K562 (cell line): ENCODE measurements at regions not wholly inside any gene's neighbourhood (a gene's known extent, or its start where the extent isn't known, plus 50 kb on each side); places are given as distances from the start of the nearest gene placed in this dataset.

Source experiments
- ATAC-seq: fragments of 200-7000 bp; cut with Tn5 transposase; 3 replicates; pipeline ENCODE4 v1.9.1; 2020; ENCODE audit warnings: moderate library complexity
- BruUV-seq: library from RNA; stranded (reverse); fragments of 400-500 nt; replicated peaks from 2 replicates; lab custom pipeline; 2021; lab: Mats Ljungman, UMichigan
- CTCF ChIA-PET: fragments of 300-600 bp; formaldehyde crosslinking; extraction: SDS; loops from one replicate; lab custom pipeline; 2021; ENCODE audit warnings: low intra/inter-chr PET ratio; lab: Yijun Ruan, JAX
- POLR2A ChIA-PET: fragments of 300-600, 350-650 bp; sonication (Branson Sonifier 250); formaldehyde crosslinking; extraction: SDS; loops from one replicate; lab custom pipeline; 2021; ENCODE audit warnings: antibody characterized with exemption, inconsistent platforms; lab: Yijun Ruan, JAX
- DNase-seq, 4 experiments: peaks; one replicate each; pipeline versions ENCODE4 v3.0.0 to v3.0.0-alpha.2; 2011 to 2018; ENCODE audit warnings: low spot score in 3 of 4, mixed read lengths in 3 of 4; ENCODE audit errors: extremely low read depth in 1 of 4
- FAIRE-seq: peaks from 2 replicates; lab custom pipeline; 2011; peaks lifted over from hg19 to GRCh38; lab: Jason Lieb, UNC
- H2AFZ ChIP-seq: 2 replicates; pipeline ENCODE4 v1.6.0; 2011; ENCODE audit warnings: low read depth, low read length, control low read depth, inconsistent platforms
- H3K27ac ChIP-seq: fragments of 200-600 bp; 3 replicates; pipeline ENCODE4 v1.8.0; 2011; ENCODE audit warnings: low read depth, mild to moderate bottlenecking, control low read depth, inconsistent platforms, low read length, moderate library complexity, mixed read lengths; ENCODE audit errors: extremely low read depth
- H3K27me3 ChIP-seq, 2 experiments: fragments of 300-600 bp in 1 of 2; 2 replicates in 1 of 2; 3 replicates in 1 of 2; pipeline versions ENCODE4 v1.6.0 to v1.8.0; 2011; ENCODE audit warnings: inconsistent platforms in 2 of 2, low read length in 2 of 2, mild to moderate bottlenecking in 1 of 2, mixed read lengths in 1 of 2, moderate library complexity in 1 of 2; ENCODE audit not compliant: control insufficient read depth in 2 of 2, insufficient read depth in 2 of 2
- H3K36me3 ChIP-seq: fragments of 300-600 bp; 3 replicates; pipeline ENCODE4 v1.8.0; 2011; ENCODE audit warnings: mild to moderate bottlenecking, low read length, inconsistent platforms; ENCODE audit not compliant: control insufficient read depth, insufficient read depth
- H3K4me1 ChIP-seq, 2 experiments: fragments of 200-600 bp in 1 of 2; replicated peaks in 1 of 2; 2 replicates in 1 of 2; 3 replicates in 1 of 2; pipeline versions ENCODE4 v1.5.1 to v1.8.0; 2011; ENCODE audit warnings: inconsistent platforms in 2 of 2, low read length in 2 of 2, mild to moderate bottlenecking in 1 of 2, mixed read lengths in 1 of 2, moderate library complexity in 1 of 2; ENCODE audit not compliant: control insufficient read depth in 2 of 2, insufficient read depth in 2 of 2
- H3K4me2 ChIP-seq: 2 replicates; pipeline ENCODE4 v1.6.1; 2011; ENCODE audit warnings: low read length, control low read depth, inconsistent platforms, mixed read lengths; ENCODE audit not compliant: insufficient read depth
- H3K4me3 ChIP-seq: fragments of 200-600 bp; sonication (generic), shearing (Covaris generic); 2 replicates; pipeline ENCODE4 v1.5.1; 2016; ENCODE audit warnings: control low read depth, inconsistent platforms
- H3K79me2 ChIP-seq: fragments of 200-600 bp; 3 replicates; pipeline ENCODE4 v1.8.0; 2011; ENCODE audit warnings: low read length, inconsistent platforms; ENCODE audit not compliant: control insufficient read depth, insufficient read depth
- H3K9ac ChIP-seq, 2 experiments: 2 replicates each; pipeline versions ENCODE4 v1.6.0 to v1.6.1; 2011; ENCODE audit warnings: low read depth in 2 of 2, low read length in 2 of 2, control low read depth in 1 of 2, inconsistent platforms in 1 of 2, mild to moderate bottlenecking in 1 of 2, mixed read lengths in 1 of 2; ENCODE audit not compliant: insufficient read depth in 1 of 2
- H3K9me1 ChIP-seq: one replicate; pipeline ENCODE4 v1.6.0; 2011; ENCODE audit warnings: inconsistent platforms, mild to moderate bottlenecking, low read length, moderate library complexity; ENCODE audit not compliant: control insufficient read depth, insufficient read depth
- H3K9me3 ChIP-seq: replicated peaks from 2 replicates; pipeline ENCODE4 v1.5.1; 2011; ENCODE audit warnings: low read depth, low read length, inconsistent platforms; ENCODE audit not compliant: control insufficient read depth, insufficient read depth
- H4K20me1 ChIP-seq: replicated peaks from 2 replicates; pipeline ENCODE4 v1.6.1; 2011; ENCODE audit warnings: low read length, inconsistent platforms, mixed read lengths; ENCODE audit not compliant: control insufficient read depth, insufficient read depth
- E2F6 ChIP-seq, 2 experiments: IDR thresholded peaks; 2 replicates each; pipeline ENCODE4 v1.6.1; 2011; ENCODE audit warnings: borderline replicate concordance in 1 of 2, control low read depth in 1 of 2, low read depth in 1 of 2, low read length in 1 of 2, mild to moderate bottlenecking in 1 of 2, mixed read lengths in 1 of 2, moderate library complexity in 1 of 2; ENCODE audit not compliant: insufficient read depth in 1 of 2, insufficient read length in 1 of 2, poor library complexity in 1 of 2, severe bottlenecking in 1 of 2; ENCODE audit errors: extremely low read depth in 1 of 2
- IRF1 ChIP-seq: sonication (generic); formaldehyde crosslinking; IDR thresholded peaks from 2 replicates; pipeline ENCODE4 v1.8.0; 2022; ENCODE audit warnings: missing genetic modification reagents, mild to moderate bottlenecking, borderline replicate concordance
- KLF16 ChIP-seq: IDR thresholded peaks from 2 replicates; pipeline ENCODE4 v1.6.1; 2016; ENCODE audit warnings: antibody characterized with exemption
- L3MBTL2 ChIP-seq: fragments of 450-650 bp; IDR thresholded peaks from 2 replicates; pipeline ENCODE4 v1.6.1; 2016; ENCODE audit warnings: mild to moderate bottlenecking, moderate library complexity
- PRDM10 ChIP-seq: fragments of 450-650 bp; IDR thresholded peaks from 2 replicates; pipeline ENCODE4 v1.6.1; 2018; ENCODE audit not compliant: partially characterized antibody
- SMAD4 ChIP-seq: fragments of 250-450 bp; sonication (Bioruptor Pico); conservative IDR thresholded peaks from 2 replicates; pipeline ENCODE4 v1.8.0; 2021; ENCODE audit warnings: inconsistent platforms, mild to moderate bottlenecking, moderate library complexity
- ZNF41 ChIP-seq: fragments of 250-450 bp; sonication (Bioruptor Pico); conservative IDR thresholded peaks from 2 replicates; pipeline ENCODE4 v1.4.0; 2020; ENCODE audit warnings: mild to moderate bottlenecking
- WGBS: fragments of 100-300 bp; shearing (Covaris generic); methylation state at CpG from one replicate; pipeline ENCODE4 v1.1.6; 2016; ENCODE audit warnings: low coverage, mixed read lengths; ENCODE audit not compliant: insufficient coverage; ENCODE audit errors: missing lambda C conversion rate; 5-methylcytosine and 5-hydroxymethylcytosine counted together
- in situ Hi-C: fragments of 300-500 bp; cut with MboI; formaldehyde crosslinking; loops from 4 replicates; pipeline ENCODE4 v1.15.0; 2018; ENCODE audit warnings: inconsistent platforms, mixed read lengths
- intact Hi-C: fragments of 100-400 bp; cut with micrococcal nuclease; formaldehyde crosslinking; loops from 2 replicates; pipeline ENCODE4 v1.14.2; 2022

- in situ Hi-C loops (no loop called here), intact Hi-C loops (loop anchor here (5.0 kb wide), 1 partner anchor 63 kb away; the partner anchor contains the start of gene LEKR1)
- DNase-seq (no peak), ATAC-seq (no peak), FAIRE-seq (peak; percentile 29)
- POLR2A ChIA-PET, result no interaction called here
- Histone ChIP-seq H3K27me3 (no peaks in the 10 kb centered on the region), H3K79me2 (no peaks in the 10 kb centered on the region), H3K4me2 (peak overlapping the region; percentile 24; the same call in 1 of the 2 replicates), H3K4me1 (peaks cover 0 to 17% of the 10 kb centered on the region in 2 experiments; a peak in 3 of 5 replicates), H3K9ac (no peak overlapping the region), H3K36me3 (no peaks in the 10 kb centered on the region), H2AFZ (peak overlapping the region; percentile 70), H3K27ac (no peak overlapping the region), H3K9me1 (no peaks in the 10 kb centered on the region), H4K20me1 (no peaks in the 10 kb centered on the region), H3K4me3 (no peak overlapping the region), H3K9me3 (no peaks in the 10 kb centered on the region)
- CTCF ChIA-PET, result interaction anchor here (0.7 kb wide), 1 partner anchor 9 kb away, joined by 3 read pairs; no protein-coding TSS in a partner anchor
- WGBS, result 63% methylated on average over 12 of the region's 12 CpGs
- no TSS peak for BruUV-seq
- no peak for TF ChIP-seq KLF16
- peak; percentile 33; the same call in 1 of the 2 replicates for TF ChIP-seq L3MBTL2
- TF ChIP-seq SMAD4 (CRISPR knock-in tag), result 0 out of 2 replicates have a peak, but pooled peaks have one; percentile 27
- TF ChIP-seq E2F6 (IDR thresholded peaks at IDR 0.05; ENCODE audit: borderline replicate concordance in 1 of 2, extremely low read depth in 1 of 2, insufficient read depth in 1 of 2, insufficient read length in 1 of 2, low read depth in 1 of 2, low read length in 1 of 2, poor library complexity in 1 of 2, severe bottlenecking in 1 of 2), result peak in 1 of 2 experiments; percentile 31
- no peak for TF ChIP-seq ZNF41 (CRISPR knock-in tag)
- TF ChIP-seq PRDM10, result peak; percentile 26
- no peak for TF ChIP-seq IRF1
Observed at GRCh38 chr3:156763931-156764720, 62.0 kb upstream of the LEKR1 start.
